Adrenal gland (tissue), 5 donors: ENCODE measurements at regions not wholly inside any gene's neighbourhood (a gene's known extent, or its start where the extent isn't known, plus 50 kb on each side); places are given as distances from the start of the nearest gene placed in this dataset.

Experiments
- POLR2A ChIP-seq, 2 donors: fragments of 450-650 bp; IDR thresholded peaks; one replicate each; pipeline ENCODE4 v1.6.1; 2017; ENCODE audit warnings: antibody characterized with exemption in 2 of 2, mild to moderate bottlenecking in 2 of 2, moderate library complexity in 1 of 2
- TF ChIP-seq, protein P1 (sequence below), 6 experiments: fragments of 450-650 bp in 4 of 6; fragments of 200-600 bp in 2 of 6; sonication (generic) in 1 of 6; IDR thresholded peaks; 1 replicate in 5 of 6; 2 replicates in 1 of 6; pipeline versions ENCODE4 v1.5.1 to v1.8.0; 2016 to 2021; ENCODE audit warnings: antibody characterized with exemption in 6 of 6, mild to moderate bottlenecking in 2 of 6, moderate library complexity in 1 of 6
- donor health status: DM: no; HTN: no; CAD: no.

DNA sequence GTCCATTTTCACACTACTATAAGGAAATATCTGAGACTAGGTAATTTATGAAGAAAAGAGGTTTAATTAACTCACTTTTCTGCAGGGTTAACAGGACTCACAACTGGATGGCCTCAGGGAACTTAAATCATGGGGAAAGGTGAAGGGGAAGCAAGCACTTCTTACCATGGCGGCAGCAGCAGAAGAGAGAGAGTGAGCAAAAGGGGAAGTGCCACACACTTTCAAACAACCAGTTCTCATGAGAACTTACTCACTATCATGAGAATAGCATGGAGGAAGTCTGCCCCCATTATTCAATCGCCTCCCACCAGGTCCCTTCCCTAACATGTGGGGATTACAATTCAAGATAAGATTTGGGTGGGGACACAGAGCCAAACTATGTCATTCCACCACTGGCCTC lies 55.1 kb upstream of the NETO1 start:
- TF ChIP-seq POLR2A (IDR thresholded peaks at IDR 0.05), result no peak
- TF ChIP-seq, protein P1, sequence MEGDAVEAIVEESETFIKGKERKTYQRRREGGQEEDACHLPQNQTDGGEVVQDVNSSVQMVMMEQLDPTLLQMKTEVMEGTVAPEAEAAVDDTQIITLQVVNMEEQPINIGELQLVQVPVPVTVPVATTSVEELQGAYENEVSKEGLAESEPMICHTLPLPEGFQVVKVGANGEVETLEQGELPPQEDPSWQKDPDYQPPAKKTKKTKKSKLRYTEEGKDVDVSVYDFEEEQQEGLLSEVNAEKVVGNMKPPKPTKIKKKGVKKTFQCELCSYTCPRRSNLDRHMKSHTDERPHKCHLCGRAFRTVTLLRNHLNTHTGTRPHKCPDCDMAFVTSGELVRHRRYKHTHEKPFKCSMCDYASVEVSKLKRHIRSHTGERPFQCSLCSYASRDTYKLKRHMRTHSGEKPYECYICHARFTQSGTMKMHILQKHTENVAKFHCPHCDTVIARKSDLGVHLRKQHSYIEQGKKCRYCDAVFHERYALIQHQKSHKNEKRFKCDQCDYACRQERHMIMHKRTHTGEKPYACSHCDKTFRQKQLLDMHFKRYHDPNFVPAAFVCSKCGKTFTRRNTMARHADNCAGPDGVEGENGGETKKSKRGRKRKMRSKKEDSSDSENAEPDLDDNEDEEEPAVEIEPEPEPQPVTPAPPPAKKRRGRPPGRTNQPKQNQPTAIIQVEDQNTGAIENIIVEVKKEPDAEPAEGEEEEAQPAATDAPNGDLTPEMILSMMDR (IDR thresholded peaks at IDR 0.05), result no peak
